HAP-1 (cell line): ENCODE measurements at regions not wholly inside any gene's neighbourhood (a gene's known extent, or its start where the extent isn't known, plus 50 kb on each side); places are given as distances from the start of the nearest gene placed in this dataset.
"Not testable (repeated sequence)": the region's sequence is repeated elsewhere in the genome, so short reads cannot be mapped to it uniquely, and the experiment has no call there.

Experiments used
- DNase-seq, 2 experiments: peaks; one replicate each; pipeline ENCODE4 v3.0.0-alpha.2; 2016 to 2020; ENCODE audit warnings: low spot score in 2 of 2
- H3K27me3 ChIP-seq: fragments of 250-450 bp; sonication (Bioruptor Pico); 2 replicates; pipeline ENCODE4 v1.5.1; 2020; ENCODE audit warnings: low read depth, mild to moderate bottlenecking, moderate library complexity
- H3K36me3 ChIP-seq: fragments of 250-450 bp; sonication (Bioruptor Pico); replicated peaks from 2 replicates; pipeline ENCODE4 v1.5.1; 2020; ENCODE audit warnings: mild to moderate bottlenecking
- H3K4me1 ChIP-seq: fragments of 250-450 bp; sonication (Bioruptor Pico); 2 replicates; pipeline ENCODE4 v1.5.1; 2020; ENCODE audit warnings: mild to moderate bottlenecking
- H3K4me3 ChIP-seq: fragments of 250-450 bp; sonication (Bioruptor Pico); 2 replicates; pipeline ENCODE4 v1.5.1; 2020; ENCODE audit warnings: mild to moderate bottlenecking, moderate library complexity
- H3K9me3 ChIP-seq: fragments of 250-450 bp; sonication (Bioruptor Pico); 2 replicates; pipeline ENCODE4 v1.5.1; 2020; ENCODE audit warnings: mild to moderate bottlenecking, moderate library complexity
- in situ Hi-C: fragments of 300-500 bp; cut with MboI; formaldehyde crosslinking; loops from 3 replicates; pipeline ENCODE4 v1.14.3; 2020; ENCODE audit warnings: low sequenced_read_pairs, inconsistent platforms, mixed read lengths

DNA sequence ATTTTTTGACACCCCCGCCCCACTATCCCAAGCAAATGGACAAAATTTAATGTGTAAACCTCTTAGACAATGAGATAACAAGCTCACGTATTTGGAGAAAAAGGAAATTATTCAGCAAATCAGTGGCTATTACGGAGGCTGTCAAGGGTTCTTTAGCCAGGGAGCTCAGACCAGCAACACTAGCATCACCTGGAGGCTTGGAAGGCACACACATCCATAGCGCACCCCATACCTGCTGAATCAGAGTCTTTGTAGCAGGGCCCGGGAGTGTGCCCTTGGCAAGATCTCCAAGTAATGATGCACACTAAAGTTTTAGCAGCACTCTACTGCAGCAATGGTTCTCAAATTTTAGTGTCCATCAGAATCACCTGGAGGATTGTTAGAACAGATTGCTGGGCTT, 223.2 kb upstream of the BTBD3 start:
- H3K27me3 ChIP-seq, result peaks cover 4% of the 10 kb centered on the region; the same call in 1 of the 2 replicates
- no peak for DNase-seq
- no peak overlapping the region for H3K4me3 ChIP-seq
- no peaks in the 10 kb centered on the region for H3K4me1 ChIP-seq
- no peaks in the 10 kb centered on the region for H3K9me3 ChIP-seq
- in situ Hi-C loops, result loop anchor here (25.0 kb wide), 1 partner anchor 518 kb away; no protein-coding TSS in a partner anchor
- H3K36me3 ChIP-seq, result no peaks in the 10 kb centered on the region

DNA sequence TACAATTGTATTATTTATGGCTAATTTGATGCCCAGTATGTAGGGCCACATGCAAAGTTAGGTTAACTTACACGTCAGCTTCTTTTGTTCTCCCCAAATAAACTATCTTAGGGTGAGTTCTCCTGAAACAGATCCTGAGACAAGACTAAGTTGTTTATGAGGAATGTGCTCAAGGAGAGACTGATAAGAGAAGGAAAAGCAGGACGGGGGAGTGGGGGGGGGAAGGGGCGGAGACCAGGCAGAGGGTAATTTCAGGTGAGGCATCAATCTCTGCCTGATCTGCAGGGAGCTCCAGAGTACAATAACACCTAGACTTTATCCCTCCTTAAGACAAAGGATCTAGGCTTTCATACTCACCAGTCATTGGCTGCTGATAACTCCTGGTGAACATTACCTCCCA, 220.6 kb upstream of the BTBD3 start:
- no peak for DNase-seq
- in situ Hi-C loops, result loop anchor here (25.0 kb wide), 1 partner anchor 515 kb away; no protein-coding TSS in a partner anchor
- Histone ChIP-seq H3K4me1 (no peaks in the 10 kb centered on the region), H3K4me3 (no peak overlapping the region), H3K36me3 (no peaks in the 10 kb centered on the region), H3K9me3 (no peaks in the 10 kb centered on the region), H3K27me3 (peaks cover 4% of the 10 kb centered on the region)

DNA sequence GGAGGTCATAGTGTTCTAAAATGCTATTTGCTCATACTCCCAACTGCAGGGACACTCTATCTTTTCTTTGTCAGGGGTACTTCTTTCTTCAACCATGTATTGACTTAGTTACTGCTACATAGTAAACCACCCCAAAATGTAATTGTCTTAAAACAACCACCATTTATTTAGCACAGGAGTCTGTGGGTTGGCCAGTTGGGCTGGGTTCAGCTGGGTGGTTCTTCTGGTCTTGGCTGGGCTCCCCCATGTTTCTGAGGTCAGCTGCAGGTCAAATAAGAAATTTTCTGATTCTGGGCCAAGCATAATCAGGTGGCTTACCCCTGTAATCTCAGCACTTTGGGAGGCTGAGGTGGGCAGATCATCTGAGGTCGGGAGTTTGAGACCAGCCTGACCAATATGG, 220.0 kb upstream of the BTBD3 start:
- in situ Hi-C loops, result loop anchor here (25.0 kb wide), 1 partner anchor 515 kb away; no protein-coding TSS in a partner anchor
- no peaks in the 10 kb centered on the region for H3K9me3 ChIP-seq
- no peaks in the 10 kb centered on the region for H3K36me3 ChIP-seq
- H3K4me1 ChIP-seq, result no peaks in the 10 kb centered on the region
- DNase-seq, result no peak
- no peak overlapping the region for H3K4me3 ChIP-seq
- H3K27me3 ChIP-seq, result peaks cover 4% of the 10 kb centered on the region

DNA sequence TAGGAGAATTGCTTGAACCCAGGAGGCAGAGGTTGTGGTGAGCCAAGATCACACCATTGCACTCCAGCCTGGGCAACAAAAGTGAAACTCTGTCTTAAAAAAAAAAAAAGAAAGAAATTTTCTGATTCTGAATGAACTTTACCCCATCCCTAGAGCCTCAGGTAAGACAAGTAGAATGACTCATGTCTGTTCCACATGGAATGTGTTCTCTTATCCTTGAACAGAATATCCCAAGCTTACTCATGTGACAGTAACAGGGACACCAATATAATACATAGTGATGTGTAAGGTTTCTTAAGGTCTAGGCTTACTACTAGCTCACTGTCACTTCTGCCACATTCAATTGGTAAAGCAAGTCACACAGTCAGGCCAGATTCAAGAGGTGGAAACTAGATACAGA, 219.6 kb upstream of the BTBD3 start:
- Histone ChIP-seq H3K27me3 (peaks cover 4% of the 10 kb centered on the region), H3K4me3 (no peak overlapping the region), H3K9me3 (no peaks in the 10 kb centered on the region), H3K36me3 (no peaks in the 10 kb centered on the region), H3K4me1 (no peaks in the 10 kb centered on the region)
- no peak for DNase-seq
- in situ Hi-C loops, result loop anchor here (25.0 kb wide), 1 partner anchor 514 kb away; no protein-coding TSS in a partner anchor

DNA sequence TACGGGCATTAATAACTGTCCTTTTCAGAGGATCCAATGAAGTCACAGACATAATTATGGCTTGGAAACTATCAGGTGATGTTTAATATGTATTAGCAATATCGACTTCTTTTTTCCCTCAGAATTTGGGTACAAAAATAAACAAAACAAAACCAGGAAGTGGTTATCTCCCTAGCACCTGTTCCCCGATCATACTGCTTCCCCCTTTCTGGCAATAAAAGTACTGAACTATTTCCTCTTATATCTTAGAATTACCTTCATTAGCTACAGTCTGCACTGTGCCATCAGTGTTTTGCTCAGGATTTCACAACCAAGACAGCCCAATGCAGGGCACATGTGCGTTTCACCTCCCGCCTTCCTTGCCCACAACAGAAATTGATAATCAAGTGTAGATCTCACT, 216.9 kb upstream of the BTBD3 start:
- Histone ChIP-seq H3K36me3 (no peaks in the 10 kb centered on the region), H3K4me3 (no peak overlapping the region), H3K4me1 (no peaks in the 10 kb centered on the region), H3K9me3 (no peaks in the 10 kb centered on the region), H3K27me3 (peaks cover 4% of the 10 kb centered on the region)
- no peak for DNase-seq
- in situ Hi-C loops, result no loop called here

DNA sequence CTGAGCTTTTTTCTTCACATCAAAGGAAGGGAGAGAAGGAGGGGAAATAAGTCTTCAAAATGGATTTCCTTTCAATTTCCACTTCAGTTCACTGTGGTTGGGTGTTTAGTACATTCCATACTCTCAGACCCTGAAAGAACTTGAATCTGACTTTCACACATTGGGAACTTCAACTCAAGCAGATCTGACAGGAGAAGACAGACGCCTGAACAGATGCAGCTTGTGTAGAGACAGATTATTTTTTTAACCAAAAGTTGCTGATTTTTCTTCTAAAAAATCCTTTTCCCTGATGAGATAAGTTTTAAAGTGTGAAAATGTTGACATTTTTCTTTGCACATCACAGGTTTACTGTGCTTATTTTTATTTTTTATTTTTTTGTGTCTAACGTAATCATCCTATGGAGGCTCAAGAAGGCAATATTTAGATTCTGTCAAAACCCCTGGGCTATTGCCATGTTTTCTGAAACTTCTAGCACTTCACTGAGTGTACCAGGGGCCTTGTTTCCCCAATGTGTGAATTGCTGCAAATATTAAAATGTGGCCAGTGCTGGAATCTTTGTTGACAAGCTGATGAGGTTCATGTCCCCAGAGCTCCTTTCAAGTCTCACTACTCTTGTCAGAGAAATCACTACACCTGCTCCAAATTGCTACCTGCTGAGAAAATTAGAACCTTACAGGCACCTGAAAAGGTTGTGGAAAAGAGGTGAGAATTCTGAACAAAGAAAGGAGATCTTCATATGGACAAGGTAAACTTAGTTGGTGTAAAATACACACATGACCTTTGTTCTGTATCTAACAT, 214.8 kb upstream of the BTBD3 start:
- Histone ChIP-seq H3K36me3 (no peaks in the 10 kb centered on the region), H3K9me3 (no peaks in the 10 kb centered on the region), H3K4me3 (no peak overlapping the region), H3K4me1 (no peaks in the 10 kb centered on the region), H3K27me3 (peaks cover 4% of the 10 kb centered on the region)
- in situ Hi-C loops, result no loop called here
- DNase-seq, result no peak

DNA sequence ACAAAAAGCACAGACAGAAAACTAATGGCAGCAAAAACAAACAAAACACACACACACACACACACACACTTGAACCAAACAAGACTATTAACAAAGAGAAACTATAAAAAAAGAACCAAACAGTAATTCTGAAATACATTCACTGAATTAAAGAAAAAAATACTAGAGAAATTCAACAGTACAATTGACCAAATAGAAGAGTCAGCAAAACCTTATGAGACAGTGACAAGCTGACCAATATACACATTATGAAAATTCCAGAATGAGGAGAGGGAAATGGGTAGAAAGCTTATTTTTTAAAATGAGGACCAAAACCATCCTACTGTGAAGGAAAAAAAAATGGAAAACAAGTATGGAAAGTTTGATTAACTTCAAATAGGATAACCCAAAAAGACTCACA, 212.2 kb upstream of the BTBD3 start:
- Histone ChIP-seq H3K4me3 (no peak overlapping the region), H3K4me1 (no peaks in the 10 kb centered on the region), H3K27me3 (no peaks in the 10 kb centered on the region; the same call in 1 of the 2 replicates), H3K9me3 (no peaks in the 10 kb centered on the region), H3K36me3 (no peaks in the 10 kb centered on the region)
- DNase-seq, result no peak
- in situ Hi-C loops, result no loop called here

DNA sequence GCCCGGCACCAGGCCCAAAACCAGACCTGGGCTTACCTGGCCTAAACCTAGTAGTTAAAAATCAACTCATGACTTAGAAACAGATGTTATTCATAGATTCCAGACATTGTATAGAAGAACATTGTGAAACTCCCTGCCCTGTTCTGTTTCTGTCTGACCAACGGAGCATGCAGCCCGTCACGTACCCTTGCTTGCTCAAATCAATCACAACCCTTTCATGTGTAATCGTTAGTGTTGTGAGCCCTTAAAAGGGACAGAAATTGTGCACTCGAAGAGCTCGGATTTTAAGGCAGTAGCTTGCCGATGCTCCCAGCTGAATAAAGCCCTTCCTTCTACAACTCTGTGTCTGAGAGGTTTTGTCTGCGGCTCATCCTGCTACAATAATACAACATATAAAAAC, 209.5 kb upstream of the BTBD3 start:
- H3K9me3 ChIP-seq, in situ Hi-C loops, H3K4me1 ChIP-seq, H3K27me3 ChIP-seq, H3K36me3 ChIP-seq, H3K4me3 ChIP-seq, DNase-seq: not testable (repeated sequence)

DNA sequence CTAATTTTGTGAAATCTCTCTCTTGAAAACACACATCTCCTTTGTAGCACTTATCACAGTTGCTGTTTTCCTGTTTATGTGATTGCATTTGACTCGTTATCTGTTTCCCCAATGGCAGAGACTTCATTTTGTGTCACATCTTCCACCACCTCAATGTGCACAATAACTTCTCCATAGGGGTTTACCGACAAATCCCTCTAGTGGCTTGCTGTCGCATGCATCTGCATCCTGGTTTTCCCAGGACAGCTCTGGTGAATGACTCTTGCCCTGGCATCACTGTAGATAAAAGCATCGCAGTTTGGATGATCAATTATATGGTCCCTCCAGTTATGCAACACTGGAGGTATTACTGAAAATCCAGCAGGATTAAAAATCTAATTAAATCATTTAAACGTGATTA, 206.5 kb upstream of the BTBD3 start:
- in situ Hi-C loops, result no loop called here

DNA sequence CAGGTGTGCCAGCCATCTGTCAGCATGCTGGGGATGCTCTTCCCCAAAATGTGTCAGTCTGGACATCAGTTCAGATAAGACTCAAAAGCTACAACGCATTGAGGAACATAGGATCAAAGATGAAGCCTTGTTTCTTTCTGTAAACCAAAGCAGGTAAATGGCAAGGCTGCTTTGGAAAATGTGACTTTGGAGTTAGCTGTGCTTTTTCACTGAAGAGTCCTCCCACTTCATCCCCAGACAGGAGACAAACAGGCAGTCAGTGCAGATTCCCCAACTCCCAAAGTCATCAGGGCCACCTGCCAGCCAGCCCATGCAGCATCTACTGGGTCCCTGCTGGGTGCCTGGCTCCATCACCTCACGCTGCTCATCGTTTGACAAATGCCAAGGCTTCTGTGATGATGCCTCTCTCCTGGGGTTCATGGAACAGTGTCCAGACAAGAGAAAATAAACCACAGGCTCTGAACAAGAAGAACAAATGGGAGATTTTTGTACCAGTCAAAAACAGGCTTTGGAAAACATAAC, 205.0 kb upstream of the BTBD3 start:
- Histone ChIP-seq H3K4me3 (no peak overlapping the region), H3K36me3 (no peaks in the 10 kb centered on the region), H3K27me3 (no peaks in the 10 kb centered on the region), H3K4me1 (no peaks in the 10 kb centered on the region), H3K9me3 (no peaks in the 10 kb centered on the region)
- DNase-seq, result no peak
- in situ Hi-C loops, result no loop called here

More for the DNA sequence above, 206.5 kb upstream of the BTBD3 start:
- no peaks in the 10 kb centered on the region for H3K27me3 ChIP-seq
- H3K4me3 ChIP-seq, result no peak overlapping the region
- H3K36me3 ChIP-seq, result no peaks in the 10 kb centered on the region
- no peaks in the 10 kb centered on the region for H3K4me1 ChIP-seq
- DNase-seq, result no peak
- H3K9me3 ChIP-seq, result no peaks in the 10 kb centered on the region

DNA sequence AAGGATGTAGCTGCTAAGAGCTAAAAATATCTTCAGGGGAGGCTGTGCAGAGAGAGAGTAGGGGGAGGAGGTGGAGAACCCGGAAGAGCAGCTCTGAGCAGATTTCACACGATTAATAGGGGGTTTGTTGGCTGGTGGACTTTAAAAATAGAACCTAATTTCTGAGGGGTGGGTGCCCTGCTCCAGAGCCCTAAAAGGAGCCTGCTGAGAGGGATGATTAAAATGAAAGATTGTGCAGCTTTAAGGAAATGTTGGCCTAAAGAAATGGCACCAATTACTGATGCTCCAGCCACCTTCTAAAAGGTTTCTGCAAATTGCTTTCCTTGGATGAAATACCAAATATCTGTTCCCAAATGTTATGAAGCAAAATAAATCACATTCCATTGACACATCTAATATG, 202.8 kb upstream of the BTBD3 start:
- no peaks in the 10 kb centered on the region for H3K9me3 ChIP-seq
- no peak overlapping the region for H3K4me3 ChIP-seq
- no peaks in the 10 kb centered on the region for H3K36me3 ChIP-seq
- no peaks in the 10 kb centered on the region for H3K4me1 ChIP-seq
- no peaks in the 10 kb centered on the region for H3K27me3 ChIP-seq
- in situ Hi-C loops, result no loop called here
- no peak for DNase-seq

DNA sequence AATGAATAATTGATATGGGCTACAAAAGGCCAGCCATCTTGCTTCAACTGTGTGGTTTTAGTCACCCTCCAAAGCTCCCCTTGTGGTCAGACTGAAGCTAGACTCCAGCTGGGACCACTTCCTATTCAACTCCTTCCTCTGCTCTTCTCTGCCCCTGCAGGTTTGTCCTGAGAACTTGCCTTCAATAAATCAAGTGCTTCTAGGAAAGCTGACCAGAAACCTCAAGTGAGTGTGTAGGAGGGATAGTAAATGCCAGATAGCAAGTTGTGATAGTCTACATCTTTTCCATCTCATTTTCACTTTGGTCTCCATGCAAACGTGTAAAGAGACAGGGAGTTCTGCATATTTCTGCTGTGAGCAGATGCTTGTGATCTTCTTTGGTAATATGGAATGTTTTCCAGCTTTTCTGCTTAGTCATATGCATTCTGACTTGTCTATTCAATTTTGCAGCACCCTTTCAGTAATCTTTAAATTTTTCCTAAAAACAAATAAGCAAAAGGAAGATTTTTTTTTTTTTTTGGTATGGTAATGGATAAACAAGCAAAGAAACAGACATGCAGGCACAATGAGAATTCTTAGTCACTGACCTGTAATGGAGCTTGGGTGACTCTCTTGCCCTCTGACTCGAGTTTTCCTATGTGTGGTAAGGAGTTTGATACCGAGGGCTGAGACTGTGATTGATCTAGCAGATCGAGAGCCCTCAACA, 201.3 kb upstream of the BTBD3 start:
- in situ Hi-C loops, result no loop called here
- no peaks in the 10 kb centered on the region; the same call in 1 of the 2 replicates for H3K27me3 ChIP-seq
- no peaks in the 10 kb centered on the region for H3K9me3 ChIP-seq

DNA sequence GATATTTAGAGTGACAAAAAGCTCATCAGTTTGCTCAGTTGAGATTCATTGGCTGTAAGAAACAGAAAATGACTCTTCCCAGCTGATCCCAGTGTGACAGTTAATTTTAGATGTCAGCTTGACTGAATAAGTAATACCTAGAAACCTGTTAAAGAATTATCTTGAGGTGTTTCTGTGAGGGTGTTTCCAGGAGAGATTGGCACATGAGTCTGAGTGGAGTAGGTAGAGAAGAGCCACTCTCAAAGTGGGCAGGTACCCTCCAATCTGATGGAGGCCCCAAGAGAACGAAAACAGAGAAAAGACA, 200.8 kb upstream of the BTBD3 start:
- no peak overlapping the region for H3K4me3 ChIP-seq
- DNase-seq, result no peak
- in situ Hi-C loops, result no loop called here
- no peaks in the 10 kb centered on the region for H3K4me1 ChIP-seq
- no peaks in the 10 kb centered on the region for H3K9me3 ChIP-seq
- H3K27me3 ChIP-seq, result no peaks in the 10 kb centered on the region; the same call in 1 of the 2 replicates
- no peaks in the 10 kb centered on the region for H3K36me3 ChIP-seq

More for the DNA sequence above, 201.3 kb upstream of the BTBD3 start:
- peak; percentile 25 to 27 for DNase-seq
- Histone ChIP-seq H3K36me3 (no peaks in the 10 kb centered on the region), H3K4me3 (no peak overlapping the region), H3K4me1 (no peaks in the 10 kb centered on the region)

DNA sequence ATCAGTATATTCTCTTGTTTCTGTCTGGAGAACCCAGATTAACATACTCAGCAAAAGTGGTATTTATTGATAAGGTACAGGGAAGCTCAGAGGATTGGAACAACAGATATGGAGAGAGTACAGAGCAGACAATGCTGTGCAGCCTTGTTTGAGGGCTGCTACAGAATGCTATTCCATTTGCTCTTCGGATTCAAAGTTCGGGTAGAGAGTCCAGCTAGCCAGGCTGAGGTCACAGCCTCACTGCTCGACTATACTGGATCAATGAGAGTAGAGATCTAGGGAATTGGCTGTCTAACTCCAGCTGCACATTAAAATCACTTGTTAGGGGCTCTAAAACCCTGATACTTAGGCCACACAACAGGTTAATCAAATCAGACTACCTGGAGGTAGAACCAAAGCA, 200.1 kb upstream of the BTBD3 start:
- no peaks in the 10 kb centered on the region for H3K36me3 ChIP-seq
- no peaks in the 10 kb centered on the region; the same call in 1 of the 2 replicates for H3K27me3 ChIP-seq
- DNase-seq, result no peak
- no peaks in the 10 kb centered on the region for H3K9me3 ChIP-seq
- in situ Hi-C loops, result no loop called here
- no peak overlapping the region for H3K4me3 ChIP-seq
- no peaks in the 10 kb centered on the region for H3K4me1 ChIP-seq
